22Rv1 (cell line): ENCODE measurements at regions not wholly inside any gene's neighbourhood (a gene's known extent, or its start where the extent isn't known, plus 50 kb on each side); places are given as distances from the start of the nearest gene placed in this dataset.

Experiments used
- H3K27ac ChIP-seq: fragments of 450-650 bp; 2 replicates; pipeline ENCODE4 v1.5.1; 2017
- CTCF ChIP-seq: fragments of 450-650 bp; IDR thresholded peaks from 2 replicates; pipeline ENCODE4 v1.5.1; 2017; ENCODE audit warnings: mild to moderate bottlenecking
- ZFX ChIP-seq: fragments of 450-650 bp; IDR thresholded peaks from 2 replicates; pipeline ENCODE4 v1.6.1; 2017; ENCODE audit warnings: antibody characterized with exemption, borderline replicate concordance

- no peak overlapping the region for H3K27ac ChIP-seq
- TF ChIP-seq ZFX: no peak
- no peak for TF ChIP-seq CTCF
These were observed 74.7 kb upstream of the SLC22A16 start for GRCh38 chr6:110551088-110551487.

DNA sequence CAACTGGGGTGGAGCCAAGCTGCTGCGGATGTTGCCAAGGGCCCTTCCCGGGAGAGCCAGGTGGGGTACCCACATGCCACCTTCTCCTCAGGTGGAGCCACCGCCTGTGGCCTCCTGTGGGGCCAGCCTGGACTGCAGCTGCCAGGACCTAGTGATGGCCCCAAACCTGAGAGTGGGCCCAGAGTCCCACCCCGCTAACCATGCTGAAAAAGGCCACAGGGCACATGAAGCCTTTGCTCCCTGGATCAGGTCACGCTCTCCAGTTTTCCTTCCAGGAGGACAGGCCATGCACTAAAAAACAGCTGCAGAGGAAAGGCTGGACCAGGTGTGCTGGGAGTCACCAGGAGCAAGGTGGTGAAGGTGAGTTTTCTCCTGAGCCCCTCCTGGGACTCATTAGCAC, 73.9 kb upstream of the SLC22A16 start:
- no peak overlapping the region for H3K27ac ChIP-seq
- TF ChIP-seq ZFX (no peak), CTCF (no peak)

- H3K27ac ChIP-seq: no peak overlapping the region
- no peak for TF ChIP-seq CTCF
- TF ChIP-seq ZFX: no peak
These were observed 72.9 kb upstream of the SLC22A16 start for GRCh38 chr6:110549277-110549676.

DNA sequence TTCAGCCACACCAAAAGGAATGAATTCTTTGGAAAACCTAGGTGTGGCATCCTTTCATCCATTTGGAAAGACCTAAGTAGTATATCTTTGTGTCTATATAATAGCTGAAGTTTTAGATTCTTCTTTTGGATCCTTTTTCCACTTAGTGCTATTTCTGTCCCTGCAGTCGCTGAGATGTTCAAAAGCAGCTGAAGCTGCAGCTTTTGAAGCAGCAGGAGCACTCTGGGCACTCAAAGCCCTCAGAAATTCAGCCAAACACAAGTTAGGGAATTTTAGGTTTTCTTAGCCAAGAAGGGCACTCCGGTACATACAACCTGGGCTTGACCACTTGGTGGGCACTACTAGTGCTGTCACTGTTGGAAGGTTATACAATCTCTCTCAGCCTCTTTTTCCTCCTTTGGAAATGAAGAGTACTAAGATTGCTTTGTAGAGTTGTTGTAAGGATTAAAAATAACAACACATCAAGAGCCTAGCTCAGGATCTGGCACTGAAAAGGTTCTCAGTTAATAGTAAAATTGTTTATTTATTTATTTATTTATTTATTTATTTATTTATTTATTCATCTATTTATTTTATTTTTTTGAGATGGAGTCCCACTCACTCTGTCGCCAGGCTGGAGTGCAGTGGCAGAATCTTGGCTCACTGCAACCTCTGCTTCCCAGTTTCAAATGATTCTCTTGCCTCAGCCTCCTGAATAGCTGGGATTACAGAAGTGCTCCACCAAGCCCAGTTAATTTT, 71.9 kb upstream of the SLC22A16 start:
- TF ChIP-seq CTCF (no peak), ZFX (no peak)
- H3K27ac ChIP-seq: no peak overlapping the region

DNA sequence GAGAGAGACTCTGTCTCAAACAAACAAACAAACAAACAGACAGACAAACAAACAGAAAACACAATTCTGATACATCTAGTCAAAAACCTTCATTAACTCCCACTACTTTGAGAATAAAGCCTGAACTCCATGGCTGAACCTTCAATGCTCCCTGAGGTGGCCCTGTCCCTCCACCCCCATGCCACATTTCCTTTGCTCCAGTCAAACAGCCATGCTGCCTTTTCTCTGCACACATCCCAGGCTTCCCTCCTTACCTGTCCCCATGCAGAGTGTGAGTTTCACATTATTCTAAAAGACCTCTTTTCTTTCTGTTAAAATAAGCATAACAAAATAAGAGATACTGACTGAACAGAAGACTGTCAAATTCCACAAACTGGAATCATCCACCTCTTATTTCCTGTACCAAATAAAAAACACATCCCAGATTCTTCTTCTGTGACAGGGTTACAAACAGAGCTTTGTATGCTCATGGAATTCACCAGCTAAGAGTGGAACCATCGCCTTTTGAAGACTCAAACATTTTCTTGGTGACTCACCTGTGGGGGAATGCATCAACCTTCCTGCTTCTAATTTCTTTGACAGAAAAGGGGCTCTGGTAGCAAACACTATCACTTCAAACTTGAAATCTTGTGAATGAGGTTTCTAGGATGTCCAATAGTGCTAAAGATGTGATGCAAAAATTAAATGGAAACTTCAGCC, 71.0 kb upstream of the SLC22A16 start:
- no peak overlapping the region for H3K27ac ChIP-seq

DNA sequence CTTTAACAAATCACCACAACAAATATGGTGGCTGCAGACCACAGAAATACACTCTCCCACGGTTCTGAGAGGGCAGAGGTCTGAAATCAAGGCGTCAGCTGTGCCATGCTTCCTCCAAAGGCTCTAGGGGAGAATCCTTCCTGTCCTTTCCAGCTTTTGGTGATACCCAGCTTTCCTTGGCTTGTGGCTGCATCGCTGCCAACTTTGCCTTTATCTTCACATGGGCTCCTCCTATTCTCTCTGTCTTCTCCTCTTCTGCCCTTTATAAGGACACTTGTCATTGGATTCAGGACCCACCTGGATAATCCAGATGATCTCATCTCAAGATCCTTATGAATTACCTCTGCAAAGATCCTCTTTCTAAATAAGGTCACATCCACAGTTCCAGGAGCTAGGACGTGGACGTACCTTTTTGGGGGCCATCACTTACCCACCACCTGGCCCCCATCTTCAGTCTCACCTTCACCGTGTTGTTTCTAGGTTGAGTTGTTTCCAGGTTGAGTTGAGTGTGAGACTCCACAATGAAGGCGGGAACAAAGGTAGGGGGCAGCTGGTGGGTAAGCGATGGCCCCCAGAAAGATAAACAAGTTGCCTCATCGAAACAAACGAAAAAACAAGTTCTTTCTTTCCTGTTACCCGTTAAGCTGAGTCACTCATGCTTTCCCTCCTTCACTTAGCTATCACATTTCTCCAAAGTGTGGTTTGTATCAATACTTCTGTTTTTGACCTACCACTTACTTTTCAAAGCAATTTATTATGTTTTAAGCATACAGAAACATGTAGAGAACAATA, 68.9 kb upstream of the SLC22A16 start:
- H3K27ac ChIP-seq: no peak overlapping the region
- TF ChIP-seq ZFX (no peak), CTCF (no peak)

More for the DNA sequence above, 71.0 kb upstream of the SLC22A16 start:
- TF ChIP-seq CTCF (no peak), ZFX (no peak)
